BLaER1 treated with 17β-estradiol and CSF1 and Interleukin-3, amounts not matched to agents 10 nM and 100 nM (cell line): ENCODE measurements at regions not wholly inside any gene's neighbourhood (a gene's known extent, or its start where the extent isn't known, plus 50 kb on each side); places are given as distances from the start of the nearest gene placed in this dataset.

Experiments
- H3K27ac ChIP-seq, 11 experiments: shearing (Covaris generic); formaldehyde crosslinking; 2 replicates each; pipeline ENCODE4 v1.8.1; 2022
- H3K27me3 ChIP-seq, 11 experiments: shearing (Covaris generic); formaldehyde crosslinking; 2 replicates each; pipeline ENCODE4 v1.8.1; 2022
- H3K36me3 ChIP-seq, 11 experiments: shearing (Covaris generic); formaldehyde crosslinking; 2 replicates each; pipeline ENCODE4 v1.8.1; 2022
- H3K4me1 ChIP-seq, 10 experiments: shearing (Covaris generic); formaldehyde crosslinking; 2 replicates each; pipeline ENCODE4 v1.8.1; 2022
- H3K4me2 ChIP-seq, 11 experiments: shearing (Covaris generic); formaldehyde crosslinking; 2 replicates each; pipeline ENCODE4 v1.8.1; 2022
- H3K4me3 ChIP-seq, 10 experiments: shearing (Covaris generic); formaldehyde crosslinking; 2 replicates each; pipeline ENCODE4 v1.8.1; 2022
- H3K9ac ChIP-seq, 11 experiments: shearing (Covaris generic); formaldehyde crosslinking; 2 replicates each; pipeline ENCODE4 v1.8.1; 2022
- H3K9me3 ChIP-seq, 11 experiments: shearing (Covaris generic); formaldehyde crosslinking; replicated peaks in 1 of 11; 2 replicates each; pipeline ENCODE4 v1.8.1; 2022
- H4K20me1 ChIP-seq, 11 experiments: shearing (Covaris generic); formaldehyde crosslinking; 2 replicates each; pipeline ENCODE4 v1.8.1; 2022
- Cebpa-rat ChIP-seq, 11 experiments: shearing (Covaris generic); IDR thresholded peaks; 2 replicates each; pipeline ENCODE4 v1.8.1; 2022

GRCh38 chr2:65742977-65743376 is 310.6 kb upstream of the SPRED2 start:
- Histone ChIP-seq H3K9ac (no peak overlapping the region), H3K27me3 (no peaks in the 10 kb centered on the region), H3K27ac (no peak overlapping the region), H3K4me1 (no peaks in the 10 kb centered on the region), H3K4me3 (no peak overlapping the region), H3K36me3 (no peaks in the 10 kb centered on the region), H4K20me1 (no peaks in the 10 kb centered on the region), H3K4me2 (no peak overlapping the region), H3K9me3 (peaks cover 0 to 10% (median 4%) of the 10 kb centered on the region in 11 experiments; a peak in 7 of 22 replicates)
- TF ChIP-seq Cebpa-rat (IDR thresholded peaks at IDR 0.05), result no peak

GRCh38 chr2:65739927-65740326 is 307.5 kb upstream of the SPRED2 start:
- no peak for TF ChIP-seq Cebpa-rat (IDR thresholded peaks at IDR 0.05)
- H3K4me2 ChIP-seq, result no peak overlapping the region

GRCh38 chr2:65737452-65738011 is 305.1 kb upstream of the SPRED2 start:
- TF ChIP-seq Cebpa-rat (IDR thresholded peaks at IDR 0.05), result no peak
- Histone ChIP-seq H3K4me1 (peaks cover 0 to 7% (median 0%) of the 10 kb centered on the region in 10 experiments; a peak in 2 of 20 replicates), H3K9me3 (0 out of 22 replicates have a peak, but pooled peaks cover 0 to 3% (median 0%) of the 10 kb centered on the region in 11 experiments)

More at GRCh38 chr2:65739927-65740326, 307.5 kb upstream of the SPRED2 start:
- H4K20me1 ChIP-seq, result no peaks in the 10 kb centered on the region
- H3K36me3 ChIP-seq, result no peaks in the 10 kb centered on the region
- H3K9ac ChIP-seq, result no peak overlapping the region
- no peak overlapping the region for H3K27ac ChIP-seq
- no peak overlapping the region for H3K4me3 ChIP-seq
- H3K9me3 ChIP-seq, result 0 out of 22 replicates have a peak, but pooled peaks cover 0 to 3% (median 0%) of the 10 kb centered on the region in 11 experiments
- no peaks in the 10 kb centered on the region for H3K27me3 ChIP-seq
- H3K4me1 ChIP-seq, result peaks cover 0 to 7% (median 0%) of the 10 kb centered on the region in 10 experiments; a peak in 2 of 20 replicates

GRCh38 chr2:65731476-65731875 is 299.1 kb upstream of the SPRED2 start:
- Histone ChIP-seq H3K9me3 (peaks cover 2 to 9% (median 4%) of the 10 kb centered on the region in 11 experiments; a peak in 13 of 22 replicates), H3K27ac (no peak overlapping the region), H3K27me3 (no peaks in the 10 kb centered on the region), H3K4me1 (peaks cover 0 to 15% (median 0%) of the 10 kb centered on the region in 10 experiments; a peak in 4 of 20 replicates), H3K36me3 (no peaks in the 10 kb centered on the region), H3K9ac (no peak overlapping the region), H3K4me2 (no peak overlapping the region), H3K4me3 (no peak overlapping the region), H4K20me1 (no peaks in the 10 kb centered on the region)
- TF ChIP-seq Cebpa-rat (IDR thresholded peaks at IDR 0.05), result no peak

More at GRCh38 chr2:65737452-65738011, 305.1 kb upstream of the SPRED2 start:
- no peak overlapping the region for H3K9ac ChIP-seq
- no peaks in the 10 kb centered on the region for H3K27me3 ChIP-seq
- H3K4me3 ChIP-seq, result no peak overlapping the region
- H3K4me2 ChIP-seq, result 0 out of 22 replicates have a peak overlapping the region, but pooled peaks of 1 of the 11 experiments have one; percentile 8
- H4K20me1 ChIP-seq, result no peaks in the 10 kb centered on the region
- H3K27ac ChIP-seq, result no peak overlapping the region
- no peaks in the 10 kb centered on the region for H3K36me3 ChIP-seq

GRCh38 chr2:65730186-65730585 is 297.8 kb upstream of the SPRED2 start:
- Histone ChIP-seq H3K4me2 (no peak overlapping the region), H4K20me1 (no peaks in the 10 kb centered on the region), H3K4me3 (no peak overlapping the region), H3K27ac (no peak overlapping the region), H3K27me3 (no peaks in the 10 kb centered on the region), H3K9ac (no peak overlapping the region), H3K9me3 (peaks cover 7 to 21% (median 14%) of the 10 kb centered on the region in 11 experiments; a peak in 16 of 22 replicates), H3K4me1 (peaks cover 0 to 15% (median 0%) of the 10 kb centered on the region in 10 experiments; a peak in 3 of 20 replicates), H3K36me3 (no peaks in the 10 kb centered on the region)
- TF ChIP-seq Cebpa-rat (IDR thresholded peaks at IDR 0.05), result no peak

GRCh38 chr2:65729246-65729645 is 296.8 kb upstream of the SPRED2 start:
- H3K36me3 ChIP-seq, result no peaks in the 10 kb centered on the region
- no peak for TF ChIP-seq Cebpa-rat (IDR thresholded peaks at IDR 0.05)
- H3K9ac ChIP-seq, result no peak overlapping the region
- H3K4me1 ChIP-seq, result peaks cover 0 to 25% (median 0%) of the 10 kb centered on the region in 10 experiments; a peak in 6 of 20 replicates
- no peak overlapping the region for H3K4me2 ChIP-seq
- no peak overlapping the region for H3K27ac ChIP-seq
- no peaks in the 10 kb centered on the region for H3K27me3 ChIP-seq
- no peaks in the 10 kb centered on the region for H4K20me1 ChIP-seq
- no peak overlapping the region for H3K4me3 ChIP-seq
- H3K9me3 ChIP-seq, result peaks cover 7 to 21% (median 15%) of the 10 kb centered on the region in 11 experiments; a peak in 16 of 22 replicates

GRCh38 chr2:65728477-65729180 is 296.2 kb upstream of the SPRED2 start:
- Histone ChIP-seq H3K27me3 (no peaks in the 10 kb centered on the region), H3K27ac (peak overlapping the region in 1 of 11 experiments; percentile 57; a peak in 3 of 22 replicates), H4K20me1 (no peaks in the 10 kb centered on the region), H3K4me1 (peaks cover 0 to 31% (median 0%) of the 10 kb centered on the region in 10 experiments; a peak in 6 of 20 replicates), H3K36me3 (no peaks in the 10 kb centered on the region), H3K4me3 (no peak overlapping the region), H3K4me2 (no peak overlapping the region), H3K9ac (no peak overlapping the region), H3K9me3 (peaks cover 7 to 21% (median 15%) of the 10 kb centered on the region in 11 experiments; a peak in 16 of 22 replicates)
- TF ChIP-seq Cebpa-rat (IDR thresholded peaks at IDR 0.05), result no peak

GRCh38 chr2:65727816-65728215 is 295.4 kb upstream of the SPRED2 start:
- TF ChIP-seq Cebpa-rat (IDR thresholded peaks at IDR 0.05), result no peak
- no peak overlapping the region for H3K4me3 ChIP-seq
- H3K4me2 ChIP-seq, result peak overlapping the region in 2 of 11 experiments; percentile 22 to 42; a peak in 2 of 22 replicates
- H3K4me1 ChIP-seq, result peaks cover 0 to 31% (median 0%) of the 10 kb centered on the region in 10 experiments; a peak in 6 of 20 replicates
- H3K27ac ChIP-seq, result peak overlapping the region in 2 of 11 experiments; percentile 43 to 57; a peak in 4 of 22 replicates
- H3K9me3 ChIP-seq, result peaks cover 7 to 21% (median 15%) of the 10 kb centered on the region in 11 experiments; a peak in 16 of 22 replicates
- no peaks in the 10 kb centered on the region for H3K27me3 ChIP-seq
- no peak overlapping the region for H3K9ac ChIP-seq
- no peaks in the 10 kb centered on the region for H3K36me3 ChIP-seq
- H4K20me1 ChIP-seq, result no peaks in the 10 kb centered on the region

- Histone ChIP-seq H3K36me3 (no peaks in the 10 kb centered on the region), H3K27me3 (no peaks in the 10 kb centered on the region), H3K4me3 (no peak overlapping the region), H3K9ac (no peak overlapping the region), H3K27ac (peak overlapping the region in 2 of 11 experiments; percentile 43 to 57; a peak in 3 of 22 replicates), H3K4me2 (peak overlapping the region in 2 of 11 experiments; percentile 22 to 27; a peak in 2 of 22 replicates), H3K4me1 (peaks cover 0 to 31% (median 0%) of the 10 kb centered on the region in 10 experiments; a peak in 6 of 20 replicates), H4K20me1 (no peaks in the 10 kb centered on the region), H3K9me3 (peaks cover 7 to 21% (median 15%) of the 10 kb centered on the region in 11 experiments; a peak in 16 of 22 replicates)
- no peak for TF ChIP-seq Cebpa-rat (IDR thresholded peaks at IDR 0.05)
These were observed 295.0 kb upstream of the SPRED2 start for GRCh38 chr2:65727381-65727780.
